HG02623 (cell line): ENCODE measurements at regions not wholly inside any gene's neighbourhood (a gene's known extent, or its start where the extent isn't known, plus 50 kb on each side); places are given as distances from the start of the nearest gene placed in this dataset.

ENCODE experiments used
- ATAC-seq: cut with Tn5 transposase; IDR thresholded peaks from one replicate; pipeline ENCODE4 v1.9.1; 2021; ENCODE audit warnings: moderate library complexity; ENCODE audit not compliant: unreplicated experiment

GRCh38 chr4:15226203-15226602 lies 201.6 kb upstream of the C1QTNF7 start:
- no peak for ATAC-seq

GRCh38 chr4:15231265-15232091 lies 196.4 kb upstream of the C1QTNF7 start:
- ATAC-seq, result peak; percentile 72

- ATAC-seq, result no peak
These were observed 195.2 kb upstream of the C1QTNF7 start for GRCh38 chr4:15232366-15233263.

GRCh38 chr4:15233264-15233597 lies 194.6 kb upstream of the C1QTNF7 start:
- no peak for ATAC-seq

- no peak for ATAC-seq
These were observed 194.2 kb upstream of the C1QTNF7 start for GRCh38 chr4:15233626-15234025.

GRCh38 chr4:15234116-15234855 lies 193.5 kb upstream of the C1QTNF7 start:
- ATAC-seq, result no peak

- ATAC-seq, result no peak
These were observed 193.0 kb upstream of the C1QTNF7 start for GRCh38 chr4:15234856-15235126.

- ATAC-seq, result no peak
These were observed 192.7 kb upstream of the C1QTNF7 start for GRCh38 chr4:15235135-15235534.

- no peak for ATAC-seq
These were observed 190.1 kb upstream of the C1QTNF7 start for GRCh38 chr4:15237648-15238230.

- ATAC-seq, result peak; percentile 77
These were observed 189.1 kb upstream of the C1QTNF7 start for GRCh38 chr4:15238720-15239119.

GRCh38 chr4:15239866-15240265 lies 188.0 kb upstream of the C1QTNF7 start:
- ATAC-seq, result no peak

- ATAC-seq, result no peak
These were observed 187.1 kb upstream of the C1QTNF7 start for GRCh38 chr4:15240764-15241163.

GRCh38 chr4:15242021-15242420 lies 185.8 kb upstream of the C1QTNF7 start:
- no peak for ATAC-seq

- no peak for ATAC-seq
These were observed 183.5 kb upstream of the C1QTNF7 start for GRCh38 chr4:15244354-15244753.

- ATAC-seq, result no peak
These were observed 182.8 kb upstream of the C1QTNF7 start for GRCh38 chr4:15245006-15245530.

- no peak for ATAC-seq
These were observed 177.8 kb upstream of the C1QTNF7 start for GRCh38 chr4:15250021-15250441.

- ATAC-seq, result peak; percentile 80
These were observed 174.5 kb upstream of the C1QTNF7 start for GRCh38 chr4:15253349-15253748.

- ATAC-seq, result no peak
These were observed 173.5 kb upstream of the C1QTNF7 start for GRCh38 chr4:15254236-15254880.

- no peak for ATAC-seq
These were observed 172.3 kb upstream of the C1QTNF7 start for GRCh38 chr4:15255537-15255936.

GRCh38 chr4:15260758-15261157 lies 167.1 kb upstream of the C1QTNF7 start:
- no peak for ATAC-seq
